A673 (cell line): ENCODE measurements at regions not wholly inside any gene's neighbourhood (a gene's known extent, or its start where the extent isn't known, plus 50 kb on each side); places are given as distances from the start of the nearest gene placed in this dataset.

Source experiments
- CTCF ChIP-seq: fragments of 300-800, 200-600 bp; sonication (generic); conservative IDR thresholded peaks from 2 replicates; pipeline ENCODE4 v1.5.1; 2017; ENCODE audit warnings: low read depth, mild to moderate bottlenecking, antibody characterized with exemption, low read length, moderate library complexity, mixed read lengths
- EZH2 ChIP-seq: fragments of 200-600 bp; sonication (generic); IDR thresholded peaks from 2 replicates; pipeline ENCODE4 v1.6.1; 2017; ENCODE audit warnings: borderline replicate concordance, low read depth, mild to moderate bottlenecking, mixed read lengths, antibody characterized with exemption, low read length; ENCODE audit not compliant: poor library complexity, severe bottlenecking

GRCh38 chr4:126691797-126692196, 941.0 kb upstream of the INTU start:
- no peak for TF ChIP-seq CTCF
- TF ChIP-seq EZH2, result no peak
